Right kidney (tissue), 1 donor: ENCODE measurements at regions not wholly inside any gene's neighbourhood (a gene's known extent, or its start where the extent isn't known, plus 50 kb on each side); places are given as distances from the start of the nearest gene placed in this dataset.
A peak's percentile ranks its signal among the peaks of the same experiment; 100 is the strongest.
"Not testable (repeated sequence)": the region's sequence is repeated elsewhere in the genome, so short reads cannot be mapped to it uniquely, and the experiment has no call there.

Experiments used
- DNase-seq: peaks from one replicate; pipeline ENCODE4 v3.0.0-alpha.2; 2016

- DNase-seq, result no peak
Observed at GRCh38 chr14:97031530-97031929, 234.3 kb downstream of the VRK1 start.

- no peak for DNase-seq
Observed at GRCh38 chr14:97033556-97034081, 236.4 kb downstream of the VRK1 start.

GRCh38 chr14:97036086-97036852 is 239.1 kb downstream of the VRK1 start:
- DNase-seq, result no peak

- no peak for DNase-seq
Observed at GRCh38 chr14:97039717-97040363, 242.7 kb downstream of the VRK1 start.

GRCh38 chr14:97046967-97047366 is 249.8 kb downstream of the VRK1 start:
- no peak for DNase-seq

GRCh38 chr14:97052001-97052400 is 254.8 kb downstream of the VRK1 start:
- DNase-seq, result no peak

GRCh38 chr14:97053941-97054340 is 256.8 kb downstream of the VRK1 start:
- no peak for DNase-seq

GRCh38 chr14:97055355-97055754 is 258.2 kb downstream of the VRK1 start:
- DNase-seq, result no peak

- DNase-seq, result peak; percentile 20
Observed at GRCh38 chr14:97056086-97056485, 258.9 kb downstream of the VRK1 start.

- DNase-seq, result no peak
Observed at GRCh38 chr14:97057238-97058073, 260.3 kb downstream of the VRK1 start.

- no peak for DNase-seq
Observed at GRCh38 chr14:97058074-97058467, 260.9 kb downstream of the VRK1 start.

GRCh38 chr14:97058589-97058988 is 261.4 kb downstream of the VRK1 start:
- no peak for DNase-seq

- DNase-seq, result no peak
Observed at GRCh38 chr14:97061198-97061597, 264.0 kb downstream of the VRK1 start.

GRCh38 chr14:97061714-97062113 is 264.5 kb downstream of the VRK1 start:
- no peak for DNase-seq

- no peak for DNase-seq
Observed at GRCh38 chr14:97065305-97066067, 268.3 kb downstream of the VRK1 start.

- DNase-seq, result no peak
Observed at GRCh38 chr14:97066068-97066899, 269.1 kb downstream of the VRK1 start.

- not testable (repeated sequence) for DNase-seq
Observed at GRCh38 chr14:97068293-97068692, 271.1 kb downstream of the VRK1 start.

- DNase-seq, result no peak
Observed at GRCh38 chr14:97070259-97070658, 273.1 kb downstream of the VRK1 start.

GRCh38 chr14:97071177-97071576 is 274.0 kb downstream of the VRK1 start:
- no peak for DNase-seq

- no peak for DNase-seq
Observed at GRCh38 chr14:97073622-97074021, 276.4 kb downstream of the VRK1 start.

GRCh38 chr14:97074456-97074855 is 277.3 kb downstream of the VRK1 start:
- DNase-seq, result no peak
